OCI-LY1 (cell line): ENCODE measurements at regions not wholly inside any gene's neighbourhood (a gene's known extent, or its start where the extent isn't known, plus 50 kb on each side); places are given as distances from the start of the nearest gene placed in this dataset.

Experiments used
- H2AFZ ChIP-seq: fragments of 200-600 bp; sonication (generic), shearing (Covaris generic); 2 replicates; pipeline ENCODE4 v1.6.0; 2014; ENCODE audit warnings: antibody characterized with exemption, mild to moderate bottlenecking, low read length
- H3F3A ChIP-seq: fragments of 200-600 bp; sonication (generic), shearing (Covaris generic); 2 replicates; pipeline ENCODE4 v1.6.0; 2014; ENCODE audit warnings: mild to moderate bottlenecking, antibody characterized with exemption, low read length, moderate library complexity; ENCODE audit not compliant: insufficient read depth
- H3K27ac ChIP-seq: fragments of 200-600 bp; sonication (generic); 2 replicates; pipeline ENCODE4 v1.5.1; 2014; ENCODE audit warnings: low read length, mixed run types, mild to moderate bottlenecking, low read depth; ENCODE audit not compliant: poor library complexity, severe bottlenecking
- H3K27me3 ChIP-seq: fragments of 200-600 bp; sonication (generic); 2 replicates; pipeline ENCODE4 v1.6.0; 2014; ENCODE audit warnings: antibody characterized with exemption, mild to moderate bottlenecking, low read length, moderate library complexity; ENCODE audit not compliant: insufficient read depth
- H3K36me3 ChIP-seq: fragments of 200-600 bp; sonication (generic); 2 replicates; pipeline ENCODE4 v1.6.1; 2014; ENCODE audit warnings: mild to moderate bottlenecking, antibody characterized with exemption, low read length, moderate library complexity, mixed read lengths; ENCODE audit not compliant: insufficient read depth
- H3K4me1 ChIP-seq: fragments of 200-600 bp; sonication (generic); 2 replicates; pipeline ENCODE4 v1.5.1; 2014; ENCODE audit warnings: mild to moderate bottlenecking, low read length, moderate library complexity; ENCODE audit not compliant: insufficient read depth, severe bottlenecking
- H3K4me2 ChIP-seq: fragments of 200-600 bp; sonication (generic), shearing (Covaris generic); 2 replicates; pipeline ENCODE4 v1.6.1; 2014; ENCODE audit warnings: low read length
- H3K4me3 ChIP-seq: fragments of 200-600 bp; sonication (generic); 2 replicates; pipeline ENCODE4 v1.5.1; 2014; ENCODE audit warnings: low read length, low read depth, mild to moderate bottlenecking, mixed read lengths; ENCODE audit not compliant: poor library complexity, severe bottlenecking
- H3K79me2 ChIP-seq: fragments of 200-600 bp; shearing (Covaris generic); 2 replicates; pipeline ENCODE4 v1.6.1; 2016; ENCODE audit warnings: mixed run types, low read length, mixed read lengths; ENCODE audit not compliant: insufficient read depth
- H3K9ac ChIP-seq: fragments of 200-600 bp; sonication (generic), shearing (Covaris generic); 2 replicates; pipeline ENCODE4 v1.6.1; 2014; ENCODE audit warnings: mild to moderate bottlenecking, low read length, mixed read lengths
- H3K9me2 ChIP-seq: fragments of 200-600 bp; sonication (generic), shearing (Covaris generic); 2 replicates; pipeline ENCODE4 v1.6.1; 2014; ENCODE audit warnings: low read depth, mild to moderate bottlenecking, low read length, mixed read lengths
- H3K9me3 ChIP-seq: fragments of 200-600 bp; shearing (Covaris generic); 2 replicates; pipeline ENCODE4 v1.6.1; 2014; ENCODE audit warnings: low read length, mixed read lengths
- H4K20me1 ChIP-seq: fragments of 200-600 bp; sonication (generic), shearing (Covaris generic); 2 replicates; pipeline ENCODE4 v1.6.0; 2016; ENCODE audit warnings: mild to moderate bottlenecking, low read length; ENCODE audit not compliant: insufficient read depth
- CTCF ChIP-seq: fragments of 200-600 bp; sonication (generic), shearing (Covaris generic); IDR thresholded peaks from 2 replicates; pipeline ENCODE4 v1.5.1; 2017; ENCODE audit warnings: mild to moderate bottlenecking, antibody characterized with exemption, low read length, moderate library complexity, mixed read lengths
- EZH2 ChIP-seq: fragments of 200-600 bp; sonication (generic), shearing (Covaris generic); IDR thresholded peaks from 2 replicates; pipeline ENCODE4 v1.8.0; 2017; ENCODE audit warnings: borderline replicate concordance, mixed run types, mild to moderate bottlenecking, antibody characterized with exemption, low read length, moderate library complexity, mixed read lengths

GRCh38 chr5:114561415-114561814 lies 199.5 kb downstream of the KCNN2 start:
- no peak overlapping the region for H3K4me2 ChIP-seq
- TF ChIP-seq CTCF: no peak
- TF ChIP-seq EZH2: no peak

More at GRCh38 chr5:114561415-114561814, 199.5 kb downstream of the KCNN2 start:
- H4K20me1 ChIP-seq: no peaks in the 10 kb centered on the region
- no peaks in the 10 kb centered on the region for H3K9me2 ChIP-seq
- no peaks in the 10 kb centered on the region for H3K4me1 ChIP-seq
- H3K27me3 ChIP-seq: no peaks in the 10 kb centered on the region
- no peaks in the 10 kb centered on the region for H3K79me2 ChIP-seq
- no peak overlapping the region for H3K27ac ChIP-seq
- no peaks in the 10 kb centered on the region for H3F3A ChIP-seq
- no peak overlapping the region for H3K9ac ChIP-seq
- H2AFZ ChIP-seq: no peak overlapping the region
- H3K4me3 ChIP-seq: no peak overlapping the region
- H3K36me3 ChIP-seq: no peaks in the 10 kb centered on the region
- H3K9me3 ChIP-seq: no peaks in the 10 kb centered on the region
